ENCODE measurements at regions not wholly inside any gene's neighbourhood (a gene's known extent, or its start where the extent isn't known, plus 50 kb on each side); places are given as distances from the start of the nearest gene placed in this dataset.

GRCh38 chr4:83759611-83760010 is 223.7 kb downstream of the GPAT3 start:
- Histone ChIP-seq H3K9me3 (ENCODE audit: control insufficient read depth, insufficient read depth, low read length) (no peaks in the 10 kb centered on the region), H2BK15ac (ENCODE audit: low read depth, low read length) (no peak overlapping the region), H2BK20ac (ENCODE audit: low read depth, low read length) (no peak overlapping the region), H3K4me3 (ENCODE audit: insufficient read depth, low read depth, low read length) (no peak overlapping the region), H2BK5ac (ENCODE audit: low read depth, low read length, poor library complexity, severe bottlenecking) (no peak overlapping the region), H4K91ac (ENCODE audit: insufficient read depth, low read depth, low read length) (no peak overlapping the region), H3K4me1 (ENCODE audit: control insufficient read depth, insufficient read depth, low read length) (no peaks in the 10 kb centered on the region), H2AFZ (replicated peaks; ENCODE audit: low read length, poor library complexity) (no peak overlapping the region), H3K4me2 (ENCODE audit: low read depth, low read length) (no peak overlapping the region), H3K18ac (ENCODE audit: low read depth, low read length) (no peak overlapping the region), H3K9ac (ENCODE audit: low read depth, low read length) (no peak overlapping the region), H3K27me3 (ENCODE audit: control insufficient read depth, insufficient read depth, low read length) (no peaks in the 10 kb centered on the region), H3K14ac (replicated peaks; ENCODE audit: low read depth, low read length) (no peak overlapping the region), H2AK5ac (ENCODE audit: low read depth, low read length) (no peak overlapping the region), H3K36me3 (ENCODE audit: control insufficient read depth, insufficient read depth, low read length) (no peaks in the 10 kb centered on the region), H4K5ac (ENCODE audit: low read depth, low read length) (no peak overlapping the region), H3K79me1 (ENCODE audit: low read depth in 1 of 2, low read length in 2 of 2) (no peaks in the 10 kb centered on the region), H3K4ac (ENCODE audit: low read depth, low read length) (no peak overlapping the region), H2BK120ac (ENCODE audit: low read depth, low read length) (no peak overlapping the region), H4K8ac (ENCODE audit: low read depth in 2 of 2, low read length in 2 of 2) (no peak overlapping the region), H3K56ac (ENCODE audit: extremely low read depth, insufficient read depth, low read length) (no peak overlapping the region), H3K9me1 (ENCODE audit: insufficient read depth, low read length) (no peaks in the 10 kb centered on the region), H3K27ac (ENCODE audit: insufficient read depth, low read length) (no peak overlapping the region), H3K23ac (ENCODE audit: low read depth, low read length) (no peak overlapping the region), H2AK9ac (replicated peaks; ENCODE audit: low read depth, low read length, poor library complexity) (no peak overlapping the region), H4K20me1 (ENCODE audit: insufficient read depth, low read length) (no peaks in the 10 kb centered on the region)
- TF ChIP-seq MAFK (IDR thresholded peaks at IDR 0.05; ENCODE audit: low read depth, low read length), result no peak
- no peak for TF ChIP-seq NFE2L2 (IDR thresholded peaks at IDR 0.05; ENCODE audit: low read depth, low read length)
- no peak for TF ChIP-seq CHD1 (IDR thresholded peaks at IDR 0.05; ENCODE audit: low read depth, low read length)
- TF ChIP-seq CTCF (conservative IDR thresholded peaks at IDR 0.05; ENCODE audit: low read depth, low read length), result no peak
- TF ChIP-seq RCOR1 (IDR thresholded peaks at IDR 0.05; ENCODE audit: insufficient replicate concordance, low read length), result no peak
- no peak for TF ChIP-seq MXI1 (IDR thresholded peaks at IDR 0.05; ENCODE audit: borderline replicate concordance, low read depth, low read length)
- TF ChIP-seq ELK1 (IDR thresholded peaks at IDR 0.05; ENCODE audit: borderline replicate concordance, low read depth, low read length), result no peak
- no peak for TF ChIP-seq CEBPB (IDR thresholded peaks at IDR 0.05; ENCODE audit: low read depth, low read length)
- TF ChIP-seq FOS (IDR thresholded peaks at IDR 0.05; ENCODE audit: low read depth, low read length), result no peak
- TF ChIP-seq BHLHE40 (IDR thresholded peaks at IDR 0.05; ENCODE audit: low read depth, low read length), result no peak
- no peak for TF ChIP-seq SMC3 (IDR thresholded peaks at IDR 0.05; ENCODE audit: low read depth, low read length)
- no peak for TF ChIP-seq MAZ (IDR thresholded peaks at IDR 0.05; ENCODE audit: borderline replicate concordance, low read depth, low read length)
- no peak for TF ChIP-seq USF2 (IDR thresholded peaks at IDR 0.05; ENCODE audit: low read depth, low read length)
- no peak for TF ChIP-seq POLR2A (IDR thresholded peaks at IDR 0.05; ENCODE audit: low read depth, low read length)
- TF ChIP-seq RFX5 (IDR thresholded peaks at IDR 0.05; ENCODE audit: low read depth, low read length), result no peak
- no peak for TF ChIP-seq RAD21 (IDR thresholded peaks at IDR 0.05; ENCODE audit: low read length)
- 33% methylated on average over 1 of the region's 5 CpGs; no CpG with 5 or more reads in 1 of the 2 experiments for WGBS, 2 experiments (ENCODE audit: extremely low coverage in 2 of 2, insufficient read length in 1 of 2)
- ChIA-PET CTCF (no interaction called here), POLR2A (ENCODE audit: unreplicated experiment) (no interaction called here)
- dilution Hi-C loops (cut with HindIII; ENCODE audit: low sequenced_read_pairs, unreplicated experiment) (no loop called here), intact Hi-C loops (cut with micrococcal nuclease) (no loop called here), in situ Hi-C loops (cut with MboI; ENCODE audit: low sequenced_read_pairs) (no loop called here)
- no TSS peak for BruUV-seq (replicated peaks)
- ATAC-seq (ENCODE audit: low read depth) (no peak), DNase-seq (no peak)

Data from IMR-90 (cell line).